Gastroesophageal sphincter (tissue), 4 donors: ENCODE measurements at regions not wholly inside any gene's neighbourhood (a gene's known extent, or its start where the extent isn't known, plus 50 kb on each side); places are given as distances from the start of the nearest gene placed in this dataset.
"Not testable (repeated sequence)": the region's sequence is repeated elsewhere in the genome, so short reads cannot be mapped to it uniquely, and the experiment has no call there.

Experiments
- ATAC-seq: fragments of 150-250 bp; one replicate; pipeline ENCODE4 v1.9.1; 2016; ENCODE audit warnings: mild to moderate bottlenecking, moderate library complexity
- H3K27ac ChIP-seq, 4 donors: fragments of 200-600 bp; sonication (generic) in 3 of 4; 1 replicate in 3 of 4; 2 replicates in 1 of 4; pipeline ENCODE4 v1.5.1; 2016 to 2019
- H3K27me3 ChIP-seq: fragments of 200-600 bp; sonication (generic); one replicate; pipeline ENCODE4 v1.5.1; 2019
- H3K36me3 ChIP-seq, 2 donors: fragments of 200-600 bp; sonication (generic); one replicate each; pipeline ENCODE4 v1.5.1; 2019; ENCODE audit warnings: control low read depth in 1 of 2
- H3K4me1 ChIP-seq, 3 donors: fragments of 200-600 bp; sonication (generic); 1 replicate in 2 of 3; 2 replicates in 1 of 3; pipeline ENCODE4 v1.5.1; 2016 to 2019; ENCODE audit warnings: control low read depth in 2 of 3
- H3K4me3 ChIP-seq, 2 donors: fragments of 200-600 bp; sonication (generic); one replicate each; pipeline ENCODE4 v1.5.1; 2019; ENCODE audit warnings: mild to moderate bottlenecking in 1 of 2, moderate library complexity in 1 of 2
- H3K9me3 ChIP-seq, 3 donors: fragments of 200-600 bp; sonication (generic); one replicate each; pipeline ENCODE4 v1.5.1; 2017 to 2019; ENCODE audit warnings: control low read depth in 2 of 3
- EP300 ChIP-seq: sonication (generic); formaldehyde crosslinking; IDR thresholded peaks from one replicate; pipeline ENCODE4 v1.6.1; 2017; ENCODE audit warnings: antibody characterized with exemption, mild to moderate bottlenecking
- POLR2A ChIP-seq, 2 donors: fragments of 450-650 bp; IDR thresholded peaks; one replicate each; pipeline ENCODE4 v1.6.1; 2017; ENCODE audit warnings: antibody characterized with exemption in 2 of 2, mild to moderate bottlenecking in 2 of 2, moderate library complexity in 1 of 2
- POLR2AphosphoS5 ChIP-seq: sonication (generic); formaldehyde crosslinking; IDR thresholded peaks from one replicate; pipeline ENCODE4 v1.6.1; 2017; ENCODE audit warnings: antibody characterized with exemption
- WGBS, 2 donors: methylation state at CpG; one replicate each; pipeline ENCODE4 v1.1.5; 2018; ENCODE audit warnings: low coverage in 1 of 2; 5-methylcytosine and 5-hydroxymethylcytosine counted together
- TF ChIP-seq, protein P1 (sequence below), 4 experiments: fragments of 200-600 bp in 2 of 4; fragments of 450-650 bp in 2 of 4; sonication (generic) in 1 of 4; IDR thresholded peaks; one replicate each; pipeline ENCODE4 v1.5.1; 2017 to 2019; ENCODE audit warnings: antibody characterized with exemption in 4 of 4, mild to moderate bottlenecking in 2 of 4, moderate library complexity in 2 of 4

DNA sequence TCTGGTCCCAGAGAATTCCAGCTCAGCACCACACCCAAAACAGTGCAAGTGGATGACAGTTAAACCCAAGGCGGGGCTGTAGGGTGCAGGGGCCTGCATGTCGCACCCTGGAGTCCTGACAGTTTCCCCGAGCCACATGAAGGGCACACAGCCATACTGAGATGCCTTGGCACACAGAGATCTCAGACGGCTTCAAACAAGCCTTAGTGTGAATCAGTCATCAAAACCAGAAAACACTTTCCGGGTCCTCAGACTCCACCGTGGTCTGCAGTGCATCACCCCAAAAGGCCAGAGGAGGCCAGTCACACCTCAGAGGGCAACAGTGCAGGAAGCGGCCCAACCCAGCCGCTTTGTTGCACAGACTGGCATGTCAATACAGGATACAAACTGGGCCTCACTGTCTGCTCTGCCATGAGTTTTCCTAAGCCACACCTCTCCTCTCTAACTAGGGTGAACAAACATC is 64.6 kb upstream of the ENPP6 start:
- 76 to 80% methylated on average over 2 to 4 of the region's 8 CpGs for WGBS, 2 donors
- TF ChIP-seq EP300 = no peak
- Histone ChIP-seq H3K9me3 (no peaks in the 10 kb centered on the region), H3K36me3 (no peaks in the 10 kb centered on the region), H3K27ac (no peak overlapping the region), H3K4me3 (no peak overlapping the region), H3K4me1 (peaks cover 0 to 5% (median 0%) of the 10 kb centered on the region in 3 donors), H3K27me3 (no peaks in the 10 kb centered on the region)
- no peak for ATAC-seq

DNA sequence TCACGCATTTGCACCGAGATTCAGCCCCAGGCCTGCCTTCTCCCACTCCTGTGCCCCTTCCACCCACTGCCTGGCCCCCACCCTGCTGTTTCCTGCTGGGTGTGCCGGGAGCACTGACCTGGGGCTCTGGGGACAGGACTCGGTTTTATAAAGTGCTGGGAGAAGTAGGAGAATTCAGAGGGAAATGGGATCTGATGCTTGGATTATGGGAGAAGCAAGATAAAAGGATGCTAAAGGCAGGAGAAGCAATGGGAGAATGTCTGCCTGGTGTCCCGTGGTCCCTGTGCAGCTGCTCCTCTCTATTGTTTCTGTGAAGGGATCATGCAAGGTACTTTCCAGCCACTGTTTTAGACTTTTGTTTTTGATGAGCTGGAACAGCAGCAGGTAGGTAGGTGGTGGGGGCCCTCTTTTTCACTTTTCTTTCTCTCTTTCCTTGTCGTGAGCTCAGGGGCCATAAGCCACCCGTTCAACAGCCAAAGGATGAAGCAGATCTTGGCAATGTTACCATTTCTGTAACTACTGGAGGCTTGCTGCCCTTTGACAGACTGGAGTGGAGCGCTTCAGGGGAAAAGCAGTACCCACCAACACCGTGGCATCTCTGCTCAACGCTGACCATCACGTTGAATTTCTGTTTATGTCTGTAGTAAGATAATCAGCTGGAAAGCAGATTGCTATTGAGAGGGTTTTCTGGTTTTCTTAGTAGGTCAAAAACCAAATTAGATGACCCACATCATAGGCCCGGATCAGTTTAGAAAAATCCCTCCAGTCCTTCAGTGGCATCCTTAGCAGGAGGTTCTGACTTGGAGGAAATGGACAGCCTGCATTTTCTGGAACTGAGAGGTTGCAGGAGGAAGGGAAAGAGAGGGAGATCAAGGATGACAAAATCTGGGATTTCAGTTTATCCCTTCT is 63.8 kb upstream of the ENPP6 start:
- Histone ChIP-seq H3K4me1 (peaks cover 0 to 5% (median 0%) of the 10 kb centered on the region in 3 donors), H3K27ac (no peak overlapping the region), H3K27me3 (no peaks in the 10 kb centered on the region), H3K4me3 (no peak overlapping the region), H3K9me3 (peaks cover 0 to 6% (median 0%) of the 10 kb centered on the region in 3 donors), H3K36me3 (no peaks in the 10 kb centered on the region)
- no peak for ATAC-seq
- TF ChIP-seq, protein P1, sequence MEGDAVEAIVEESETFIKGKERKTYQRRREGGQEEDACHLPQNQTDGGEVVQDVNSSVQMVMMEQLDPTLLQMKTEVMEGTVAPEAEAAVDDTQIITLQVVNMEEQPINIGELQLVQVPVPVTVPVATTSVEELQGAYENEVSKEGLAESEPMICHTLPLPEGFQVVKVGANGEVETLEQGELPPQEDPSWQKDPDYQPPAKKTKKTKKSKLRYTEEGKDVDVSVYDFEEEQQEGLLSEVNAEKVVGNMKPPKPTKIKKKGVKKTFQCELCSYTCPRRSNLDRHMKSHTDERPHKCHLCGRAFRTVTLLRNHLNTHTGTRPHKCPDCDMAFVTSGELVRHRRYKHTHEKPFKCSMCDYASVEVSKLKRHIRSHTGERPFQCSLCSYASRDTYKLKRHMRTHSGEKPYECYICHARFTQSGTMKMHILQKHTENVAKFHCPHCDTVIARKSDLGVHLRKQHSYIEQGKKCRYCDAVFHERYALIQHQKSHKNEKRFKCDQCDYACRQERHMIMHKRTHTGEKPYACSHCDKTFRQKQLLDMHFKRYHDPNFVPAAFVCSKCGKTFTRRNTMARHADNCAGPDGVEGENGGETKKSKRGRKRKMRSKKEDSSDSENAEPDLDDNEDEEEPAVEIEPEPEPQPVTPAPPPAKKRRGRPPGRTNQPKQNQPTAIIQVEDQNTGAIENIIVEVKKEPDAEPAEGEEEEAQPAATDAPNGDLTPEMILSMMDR (IDR thresholded peaks at IDR 0.05) = no peak
- no peak for TF ChIP-seq EP300
- TF ChIP-seq POLR2A (IDR thresholded peaks at IDR 0.05) = no peak
- no peak for TF ChIP-seq POLR2AphosphoS5
- WGBS, 2 donors = 76 to 77% methylated on average over 10 to 12 of the region's 12 CpGs

DNA sequence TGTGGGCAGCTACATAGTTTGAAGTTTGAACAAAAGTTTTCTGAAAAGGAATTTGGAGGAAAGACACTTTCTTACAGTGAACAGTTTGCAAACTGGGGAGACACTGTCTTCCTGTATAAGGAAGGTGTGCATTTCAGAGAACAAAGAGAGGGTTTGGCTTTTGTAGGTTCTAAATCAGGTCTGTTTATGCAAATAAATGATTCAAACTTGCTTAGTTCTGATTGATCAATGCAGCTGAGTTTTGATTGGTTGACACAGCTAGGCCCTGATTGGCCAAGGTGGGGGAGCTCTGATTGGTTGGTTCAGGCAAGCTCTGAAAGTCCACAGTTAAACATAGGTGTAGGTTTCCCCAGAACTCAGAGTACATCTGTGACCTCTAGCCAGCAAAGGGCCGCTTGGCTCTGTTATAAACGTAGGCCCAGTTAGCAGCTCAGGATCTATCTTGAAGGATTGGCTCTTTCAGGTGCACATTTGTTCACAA is 63.0 kb upstream of the ENPP6 start:
- H3K4me3 ChIP-seq = no peak overlapping the region
- H3K9me3 ChIP-seq = peaks cover 0 to 11% (median 0%) of the 10 kb centered on the region in 3 donors
- no peak for TF ChIP-seq POLR2A (IDR thresholded peaks at IDR 0.05)
- TF ChIP-seq, protein P1 (IDR thresholded peaks at IDR 0.05) = no peak
- no peak for TF ChIP-seq POLR2AphosphoS5
- no peak for TF ChIP-seq EP300
- WGBS, 2 donors = 100% methylated on average over 1 of the region's 2 CpGs; no CpG with 5 or more reads in 1 of the 2 donors
- H3K36me3 ChIP-seq = no peaks in the 10 kb centered on the region
- H3K27me3 ChIP-seq = no peaks in the 10 kb centered on the region
- H3K27ac ChIP-seq = no peak overlapping the region
- peaks cover 0 to 5% (median 0%) of the 10 kb centered on the region in 3 donors for H3K4me1 ChIP-seq
- no peak for ATAC-seq

DNA sequence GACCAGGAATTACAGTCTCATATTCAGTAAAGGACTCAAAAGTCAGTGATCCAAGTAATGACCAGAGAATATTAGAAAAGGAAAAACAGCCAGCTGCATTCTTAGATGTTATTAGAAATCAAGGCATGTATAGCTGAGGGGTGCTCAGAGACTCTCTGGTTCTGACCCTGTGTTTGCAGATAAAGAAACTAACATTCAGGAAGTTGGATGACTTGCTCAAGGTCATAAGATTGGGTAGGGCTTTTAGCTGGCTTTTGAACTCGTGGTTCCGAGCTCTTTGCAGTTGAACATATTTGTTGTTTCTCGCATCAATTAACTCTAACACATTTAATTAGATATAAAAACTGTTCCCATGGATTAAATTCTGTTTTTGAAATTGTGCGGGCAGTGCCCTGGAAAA is 62.5 kb upstream of the ENPP6 start:
- Histone ChIP-seq H3K27ac (no peak overlapping the region), H3K4me3 (no peak overlapping the region), H3K27me3 (no peaks in the 10 kb centered on the region), H3K36me3 (no peaks in the 10 kb centered on the region), H3K4me1 (peaks cover 0 to 5% (median 0%) of the 10 kb centered on the region in 3 donors), H3K9me3 (peaks cover 0 to 11% (median 0%) of the 10 kb centered on the region in 3 donors)
- no peak for ATAC-seq
- no peak for TF ChIP-seq EP300
- TF ChIP-seq, protein P1 (IDR thresholded peaks at IDR 0.05) = no peak
- TF ChIP-seq POLR2AphosphoS5 = no peak
- no peak for TF ChIP-seq POLR2A (IDR thresholded peaks at IDR 0.05)
- 70 to 93% methylated on average over 2 to 4 of the region's 4 CpGs for WGBS, 2 donors

DNA sequence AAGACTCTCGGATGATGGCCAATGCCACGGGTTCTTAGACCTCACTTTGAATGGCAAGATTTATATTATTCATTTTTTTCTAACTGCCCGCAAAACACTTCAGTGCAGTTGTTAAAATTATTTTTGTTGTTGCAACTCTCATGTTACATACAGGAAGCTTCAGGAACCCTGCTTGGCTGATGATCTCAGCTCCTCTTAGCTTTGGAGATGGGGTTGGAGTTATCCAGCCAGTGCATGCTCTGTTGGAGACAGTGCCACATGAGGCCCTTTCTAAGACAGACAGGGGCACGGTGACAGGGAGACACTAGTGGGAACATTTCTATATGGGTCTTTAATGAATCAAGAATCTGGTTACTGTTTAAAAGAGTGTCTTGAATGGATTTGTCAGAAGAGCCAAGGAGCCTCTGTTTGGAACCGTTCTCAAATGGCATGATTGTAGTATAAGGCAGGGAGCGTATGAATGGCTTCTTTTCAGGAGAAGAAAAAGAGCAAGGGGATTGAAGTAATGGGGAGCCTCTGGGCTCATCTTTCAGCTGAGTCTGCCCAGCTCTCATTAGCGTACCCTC is 61.9 kb upstream of the ENPP6 start:
- no peaks in the 10 kb centered on the region for H3K27me3 ChIP-seq
- no peak overlapping the region for H3K4me3 ChIP-seq
- TF ChIP-seq POLR2A (IDR thresholded peaks at IDR 0.05) (no peak), POLR2AphosphoS5 (no peak), EP300 (no peak)
- TF ChIP-seq, protein P1 (IDR thresholded peaks at IDR 0.05) = no peak
- H3K36me3 ChIP-seq = no peaks in the 10 kb centered on the region
- ATAC-seq = no peak
- WGBS, 2 donors = 86 to 92% methylated on average over 6 of the region's 7 CpGs
- peaks cover 0 to 5% (median 0%) of the 10 kb centered on the region in 3 donors for H3K4me1 ChIP-seq
- H3K27ac ChIP-seq = no peak overlapping the region
- peaks cover 0 to 11% (median 0%) of the 10 kb centered on the region in 3 donors for H3K9me3 ChIP-seq

DNA sequence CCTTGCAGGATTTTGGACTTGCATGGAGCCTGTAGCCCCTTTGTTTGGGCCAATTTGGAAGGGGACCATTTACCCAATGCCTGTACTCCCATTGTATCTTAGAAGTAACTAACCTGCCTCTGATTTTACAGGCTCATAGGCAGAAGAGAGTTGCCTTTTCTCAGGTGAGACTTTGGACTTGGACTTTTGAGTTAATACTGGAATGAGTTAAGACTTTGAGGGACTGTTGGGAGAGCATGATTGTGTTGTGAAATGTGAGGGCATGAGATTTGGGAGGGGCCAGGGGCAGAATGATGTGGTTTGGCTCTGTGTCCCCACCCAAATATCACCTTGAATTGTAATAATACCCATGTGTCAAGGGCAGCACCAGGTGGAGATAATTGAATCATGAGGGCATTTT is 60.1 kb upstream of the ENPP6 start:
- H3K4me3 ChIP-seq, H3K27ac ChIP-seq, H3K27me3 ChIP-seq, H3K36me3 ChIP-seq, ATAC-seq, H3K4me1 ChIP-seq: not testable (repeated sequence)
- peaks cover 0 to 11% (median 0%) of the 10 kb centered on the region in 3 donors for H3K9me3 ChIP-seq

DNA sequence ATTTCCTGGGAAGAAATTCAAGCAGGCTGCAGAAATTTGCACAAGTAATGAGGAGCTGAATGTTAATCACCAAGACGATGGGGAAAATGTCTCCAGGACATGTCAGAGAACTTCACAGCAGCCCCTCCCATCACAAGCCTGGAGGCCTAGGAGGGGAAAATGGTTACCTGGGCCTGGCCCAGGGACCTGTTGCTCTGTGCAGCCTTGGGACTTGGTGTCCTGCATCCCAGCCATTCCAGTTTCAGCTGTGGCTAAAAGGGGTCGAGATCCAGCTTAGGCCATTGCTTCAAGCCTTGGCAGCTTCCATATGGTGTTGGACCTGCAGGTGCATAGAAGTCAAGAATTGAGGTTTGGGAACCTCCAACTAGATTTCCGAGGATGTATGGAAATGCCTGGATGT is 59.3 kb upstream of the ENPP6 start:
- not testable (repeated sequence) for H3K4me1 ChIP-seq, H3K27me3 ChIP-seq, H3K4me3 ChIP-seq, ATAC-seq, H3K27ac ChIP-seq, H3K36me3 ChIP-seq
- peaks cover 0 to 11% (median 0%) of the 10 kb centered on the region in 3 donors for H3K9me3 ChIP-seq
- 100% methylated on average over 1 of the region's 3 CpGs; no CpG with 5 or more reads in 1 of the 2 donors for WGBS, 2 donors

DNA sequence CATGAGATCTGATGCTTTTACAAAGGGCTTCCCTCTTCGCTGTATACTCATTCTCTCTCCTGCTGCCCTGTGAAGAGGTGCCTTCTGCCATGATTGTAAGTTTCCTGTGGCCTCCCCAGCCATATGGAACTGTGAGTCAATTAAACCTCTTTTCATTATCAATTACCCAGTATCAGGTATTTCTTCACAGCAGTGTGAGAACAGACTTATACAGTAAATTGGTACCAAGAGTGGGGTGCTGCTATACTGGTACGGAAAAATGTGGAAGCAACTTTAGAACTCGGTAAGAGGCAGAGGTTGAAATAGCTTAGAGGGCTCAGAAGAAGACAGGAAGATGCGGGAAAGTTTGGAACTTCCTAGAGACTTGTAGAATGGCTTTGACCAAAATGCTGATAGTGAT is 58.7 kb upstream of the ENPP6 start:
- not testable (repeated sequence) for ATAC-seq, H3K4me1 ChIP-seq, H3K36me3 ChIP-seq, H3K4me3 ChIP-seq, H3K27ac ChIP-seq, H3K27me3 ChIP-seq
- peaks cover 0 to 11% (median 0%) of the 10 kb centered on the region in 3 donors for H3K9me3 ChIP-seq
- 82 to 100% methylated on average over 4 of the region's 4 CpGs for WGBS, 2 donors
